ENCODE measurements at regions not wholly inside any gene's neighbourhood (a gene's known extent, or its start where the extent isn't known, plus 50 kb on each side); places are given as distances from the start of the nearest gene placed in this dataset.

GRCh38 chr7:25828468-25828867 lies 323.5 kb upstream of the NFE2L3 start:
- no peak for TF ChIP-seq CTCF (IDR thresholded peaks at IDR 0.05)
- TF ChIP-seq POLR2A (IDR thresholded peaks at IDR 0.05) = no peak

All from testis (tissue), 2 donors.